T-helper 2 cell treated with Interferon-gamma antibody and Interleukin-4, amounts not matched to agents 5 μg/mL and 100 μg/mL, for 36 hours (primary cell): ENCODE measurements at regions not wholly inside any gene's neighbourhood (a gene's known extent, or its start where the extent isn't known, plus 50 kb on each side); places are given as distances from the start of the nearest gene placed in this dataset.
A peak's percentile ranks its signal among the peaks of the same experiment; 100 is the strongest.
"Not testable (repeated sequence)": the region's sequence is repeated elsewhere in the genome, so short reads cannot be mapped to it uniquely, and the experiment has no call there.

Experiments
- DNase-seq: peaks from one replicate; pipeline ENCODE4 v3.0.0; 2021; ENCODE audit warnings: low spot score
- H3K27ac Mint-ChIP-seq: one replicate; pipeline ENCODE4 v1.8.0; 2021; ENCODE audit warnings: mild to moderate bottlenecking, mixed read lengths
- H3K27me3 Mint-ChIP-seq: one replicate; pipeline ENCODE4 v1.8.0; 2021; ENCODE audit warnings: low read depth, mixed read lengths
- H3K36me3 Mint-ChIP-seq: one replicate; pipeline ENCODE4 v1.8.0; 2021; ENCODE audit warnings: low read depth, mixed read lengths
- H3K4me1 Mint-ChIP-seq: one replicate; pipeline ENCODE4 v1.8.0; 2021; ENCODE audit warnings: low read depth, mixed read lengths
- H3K4me3 Mint-ChIP-seq: one replicate; pipeline ENCODE4 v1.8.0; 2022; ENCODE audit warnings: mild to moderate bottlenecking, moderate library complexity, mixed read lengths
- H3K9me3 Mint-ChIP-seq: one replicate; pipeline ENCODE4 v1.8.0; 2021; ENCODE audit warnings: mixed read lengths

DNA sequence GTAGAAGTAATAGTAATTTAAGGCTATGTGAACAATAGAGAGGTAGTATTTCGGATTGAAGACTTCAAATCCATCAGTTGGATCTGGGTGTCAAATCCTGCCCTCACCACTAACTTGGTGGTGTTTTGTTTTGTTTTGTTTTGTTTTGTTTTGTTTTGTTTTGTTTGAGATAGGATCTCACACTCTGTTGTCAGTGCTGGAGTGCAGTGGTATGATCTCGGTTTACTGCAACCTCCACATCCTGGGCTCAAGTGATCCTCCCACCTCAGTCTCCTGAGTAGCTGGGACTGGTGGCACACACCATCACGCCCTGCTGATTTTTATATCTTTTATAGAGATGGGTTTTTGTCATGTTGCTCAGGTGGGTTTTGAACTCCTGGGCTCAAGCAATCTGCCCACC, 129.4 kb upstream of the ZNF217 start:
- peaks cover 19% of the 10 kb centered on the region for H3K4me1 Mint-ChIP-seq
- DNase-seq: no peak
- no peaks in the 10 kb centered on the region for H3K27me3 Mint-ChIP-seq
- peaks cover 1% of the 10 kb centered on the region for H3K36me3 Mint-ChIP-seq
- no peaks in the 10 kb centered on the region for H3K9me3 Mint-ChIP-seq
- no peak overlapping the region for H3K4me3 Mint-ChIP-seq
- no peak overlapping the region for H3K27ac Mint-ChIP-seq

GRCh38 chr20:53722515-53723036, 128.9 kb upstream of the ZNF217 start:
- Mint-ChIP-seq H3K9me3 (no peaks in the 10 kb centered on the region), H3K27me3 (no peaks in the 10 kb centered on the region), H3K27ac (peak overlapping the region; percentile 79), H3K4me1 (peaks cover 19% of the 10 kb centered on the region), H3K4me3 (no peak overlapping the region), H3K36me3 (peaks cover 1% of the 10 kb centered on the region)
- DNase-seq: no peak

GRCh38 chr20:53721445-53721963, 127.9 kb upstream of the ZNF217 start:
- DNase-seq, H3K4me3 Mint-ChIP-seq: not testable (repeated sequence)

GRCh38 chr20:53719171-53719803, 125.6 kb upstream of the ZNF217 start:
- H3K27ac Mint-ChIP-seq, H3K9me3 Mint-ChIP-seq, H3K27me3 Mint-ChIP-seq, H3K4me3 Mint-ChIP-seq, DNase-seq, H3K36me3 Mint-ChIP-seq: not testable (repeated sequence)
- peaks cover 20% of the 10 kb centered on the region for H3K4me1 Mint-ChIP-seq

More at GRCh38 chr20:53721445-53721963, 127.9 kb upstream of the ZNF217 start:
- Mint-ChIP-seq H3K4me1 (peaks cover 19% of the 10 kb centered on the region), H3K27ac (peak overlapping the region; percentile 31)
- H3K36me3 Mint-ChIP-seq, H3K9me3 Mint-ChIP-seq, H3K27me3 Mint-ChIP-seq: not testable (repeated sequence)

- Mint-ChIP-seq H3K4me3 (no peak overlapping the region), H3K4me1 (peaks cover 16% of the 10 kb centered on the region), H3K9me3 (no peaks in the 10 kb centered on the region), H3K27me3 (no peaks in the 10 kb centered on the region), H3K36me3 (peaks cover 1% of the 10 kb centered on the region), H3K27ac (no peak overlapping the region)
- DNase-seq: no peak
These were observed 124.7 kb upstream of the ZNF217 start for GRCh38 chr20:53718142-53719021.

DNA sequence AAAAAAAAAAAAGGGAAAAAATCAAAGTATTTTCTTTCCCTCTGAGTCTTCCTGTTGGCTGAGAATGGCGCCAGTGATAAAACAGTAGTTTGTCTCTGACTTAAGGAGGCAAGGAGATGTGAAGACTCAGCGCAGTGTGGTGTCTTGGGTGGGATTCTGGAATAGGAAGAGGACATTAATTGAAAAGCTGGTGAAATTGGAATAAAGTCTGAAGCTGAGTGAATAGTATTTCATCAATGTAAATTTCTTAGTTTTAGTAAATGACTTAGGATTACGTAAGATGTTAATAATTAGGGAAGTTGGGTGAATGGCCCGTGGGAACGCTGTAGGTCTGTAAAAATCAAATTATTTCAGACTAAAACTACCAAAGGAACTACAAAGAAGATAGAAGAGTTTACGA, 122.8 kb upstream of the ZNF217 start:
- Mint-ChIP-seq H3K4me3 (no peak overlapping the region), H3K9me3 (no peaks in the 10 kb centered on the region), H3K27ac (no peak overlapping the region), H3K36me3 (no peaks in the 10 kb centered on the region), H3K4me1 (peaks cover 11% of the 10 kb centered on the region), H3K27me3 (no peaks in the 10 kb centered on the region)
- DNase-seq: no peak

- no peaks in the 10 kb centered on the region for H3K36me3 Mint-ChIP-seq
- H3K4me1 Mint-ChIP-seq: peaks cover 12% of the 10 kb centered on the region
- H3K27me3 Mint-ChIP-seq: no peaks in the 10 kb centered on the region
- peak overlapping the region; percentile 52 for H3K27ac Mint-ChIP-seq
- DNase-seq: no peak
- H3K9me3 Mint-ChIP-seq: no peaks in the 10 kb centered on the region
- H3K4me3 Mint-ChIP-seq: no peak overlapping the region
These were observed 120.9 kb upstream of the ZNF217 start for GRCh38 chr20:53714524-53714923.

GRCh38 chr20:53713328-53714056, 119.9 kb upstream of the ZNF217 start:
- no peak for DNase-seq
- Mint-ChIP-seq H3K9me3 (no peaks in the 10 kb centered on the region), H3K4me1 (peaks cover 20% of the 10 kb centered on the region), H3K36me3 (no peaks in the 10 kb centered on the region), H3K4me3 (no peak overlapping the region), H3K27ac (no peak overlapping the region), H3K27me3 (no peaks in the 10 kb centered on the region)

DNA sequence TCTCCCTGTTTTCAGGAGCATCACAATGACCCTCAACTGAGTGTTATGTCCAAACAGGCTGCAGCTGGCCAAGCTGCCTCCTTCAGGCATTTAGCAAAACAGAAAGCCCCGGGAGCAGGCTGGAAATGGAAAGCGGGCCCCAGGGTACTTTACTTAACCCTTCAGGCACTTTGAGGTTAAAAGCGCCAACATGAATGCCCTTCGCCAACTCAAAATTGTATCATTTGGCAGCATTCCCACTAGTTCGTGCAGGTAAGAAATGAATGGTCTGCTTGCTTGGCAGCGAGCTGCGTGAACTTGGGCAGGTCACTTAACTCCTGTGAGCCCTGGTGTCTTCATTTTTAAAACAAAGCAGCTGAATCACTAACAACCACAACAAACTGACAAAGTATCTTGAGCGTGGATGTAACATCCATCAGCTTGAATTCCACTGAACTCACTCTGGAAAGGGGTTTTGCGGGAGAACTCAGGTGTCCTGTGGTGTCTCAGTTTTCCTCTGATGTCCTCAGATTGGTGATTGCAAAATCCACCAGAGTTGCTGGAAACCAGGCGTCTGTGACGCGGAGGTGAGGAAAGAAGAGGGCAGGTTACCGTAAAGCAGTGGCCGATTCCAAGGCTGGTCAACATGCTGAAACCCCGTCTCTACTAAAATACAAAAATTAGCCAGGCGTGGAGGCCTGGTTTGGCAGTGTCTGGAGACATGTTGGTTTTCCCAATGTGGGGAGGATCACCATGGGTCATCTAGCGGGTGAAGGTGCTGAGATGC, 118.8 kb upstream of the ZNF217 start:
- Mint-ChIP-seq H3K27ac (no peak overlapping the region), H3K4me1 (peaks cover 29% of the 10 kb centered on the region), H3K27me3 (no peaks in the 10 kb centered on the region), H3K36me3 (no peaks in the 10 kb centered on the region), H3K4me3 (no peak overlapping the region), H3K9me3 (no peaks in the 10 kb centered on the region)
- DNase-seq: no peak

DNA sequence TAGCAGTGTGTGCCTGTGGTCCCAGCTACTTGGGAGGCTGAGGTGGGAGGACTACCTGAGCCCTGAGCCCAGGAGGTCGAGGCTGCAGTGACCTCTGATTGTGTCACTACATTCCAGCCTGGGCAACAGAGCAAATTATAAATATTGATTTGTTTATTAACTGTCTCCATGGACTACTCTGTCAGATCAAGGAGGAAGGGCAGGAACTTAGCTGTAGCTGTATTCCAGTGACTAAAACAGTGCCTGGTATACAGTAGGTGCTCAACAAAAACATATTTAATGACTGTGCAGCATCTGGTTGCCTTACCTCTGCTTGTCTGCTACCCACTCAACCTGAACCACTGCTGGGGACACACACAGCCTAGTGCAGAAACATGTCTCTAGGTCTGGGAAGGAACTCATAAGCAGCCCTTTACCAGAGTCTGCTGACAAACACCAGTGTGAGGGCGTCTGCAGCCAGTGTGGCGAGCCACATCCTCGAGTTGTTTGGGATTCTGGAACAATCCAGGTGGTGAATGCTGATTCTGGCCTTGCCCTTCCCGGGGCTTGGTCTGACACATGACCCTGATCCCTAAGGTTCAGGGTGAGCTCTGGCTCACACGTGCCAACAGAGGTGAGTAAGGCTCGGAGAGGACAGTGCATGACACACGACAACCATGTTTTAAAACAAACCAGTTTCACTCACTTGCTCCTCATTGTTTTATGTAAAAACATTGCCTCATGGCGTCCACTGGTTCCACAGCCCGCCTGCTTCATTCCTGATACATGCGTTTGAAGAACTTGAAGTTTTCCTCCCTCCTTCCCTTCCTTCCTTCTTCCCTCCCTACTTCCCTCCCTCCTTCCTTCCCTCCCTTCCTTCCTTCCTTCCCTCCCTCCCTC, 117.9 kb upstream of the ZNF217 start:
- DNase-seq: no peak
- Mint-ChIP-seq H3K9me3 (no peaks in the 10 kb centered on the region), H3K4me3 (no peak overlapping the region), H3K27ac (peak overlapping the region; percentile 49), H3K27me3 (no peaks in the 10 kb centered on the region), H3K36me3 (no peaks in the 10 kb centered on the region), H3K4me1 (peaks cover 37% of the 10 kb centered on the region)

DNA sequence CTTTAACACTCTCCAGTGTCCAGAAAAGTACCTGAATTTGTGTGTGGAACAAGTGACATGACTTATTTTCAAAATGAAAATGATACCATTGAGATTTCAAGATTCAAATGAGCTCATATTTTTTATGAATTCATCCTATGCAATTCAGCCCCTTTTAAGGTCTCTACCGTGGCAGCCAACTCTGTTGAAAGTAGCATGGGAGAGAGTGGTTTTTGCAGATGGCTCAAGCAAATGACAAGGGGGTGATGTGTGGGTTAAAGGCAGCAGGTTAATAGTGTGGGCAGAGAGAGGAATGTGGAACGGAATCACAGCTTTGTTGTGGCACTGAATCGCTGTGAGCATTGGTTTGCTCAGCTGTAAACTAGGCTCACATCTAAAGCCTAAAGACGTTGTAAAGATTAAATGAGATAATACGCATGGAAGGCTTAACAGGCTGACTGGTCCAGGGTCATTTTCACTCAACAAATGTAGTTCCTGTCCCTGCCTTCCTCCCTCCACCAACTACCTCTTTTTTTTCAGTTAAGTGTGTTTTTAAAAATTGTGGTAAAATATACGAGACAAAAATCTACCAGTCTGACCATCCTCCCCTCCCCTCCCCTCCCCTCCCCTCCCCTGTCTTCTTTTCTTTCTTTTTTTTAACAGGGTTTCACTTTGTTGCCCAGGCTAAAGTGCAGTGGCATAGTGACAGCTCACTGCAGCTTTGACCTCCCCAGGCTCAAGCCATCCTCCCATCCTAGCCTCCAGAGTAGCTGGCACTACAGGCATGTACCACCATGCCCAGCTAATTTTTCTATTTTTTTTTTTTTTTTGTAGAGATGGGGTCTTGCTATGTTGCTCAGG, 114.7 kb upstream of the ZNF217 start:
- H3K27me3 Mint-ChIP-seq: no peaks in the 10 kb centered on the region
- H3K4me3 Mint-ChIP-seq: peak overlapping the region; percentile 69
- peak; percentile 74 for DNase-seq
- no peaks in the 10 kb centered on the region for H3K36me3 Mint-ChIP-seq
- peak overlapping the region; percentile 96 for H3K27ac Mint-ChIP-seq
- peaks cover 46% of the 10 kb centered on the region for H3K4me1 Mint-ChIP-seq
- no peaks in the 10 kb centered on the region for H3K9me3 Mint-ChIP-seq
